MCF 10A (cell line): ENCODE measurements at regions not wholly inside any gene's neighbourhood (a gene's known extent, or its start where the extent isn't known, plus 50 kb on each side); places are given as distances from the start of the nearest gene placed in this dataset.

Experiments
- BruUV-seq: library from RNA; stranded (reverse); fragments of 400-500 nt; replicated peaks from 2 replicates; lab custom pipeline; 2021; lab: Mats Ljungman, UMichigan
- CTCF ChIA-PET: fragments of 300-600 bp; sonication (Branson Sonifier 250); formaldehyde crosslinking; extraction: SDS; loops from one replicate; lab custom pipeline; 2021; ENCODE audit warnings: antibody characterized with exemption, inconsistent platforms; lab: Yijun Ruan, JAX
- POLR2A ChIA-PET: fragments of 300-600, 350-650 bp; sonication (Branson Sonifier 250); formaldehyde crosslinking; extraction: SDS; loops from one replicate; lab custom pipeline; 2020; ENCODE audit warnings: antibody characterized with exemption, inconsistent platforms; lab: Yijun Ruan, JAX
- DNase-seq: peaks from one replicate; pipeline ENCODE4 v3.0.0-alpha.2; 2018; ENCODE audit not compliant: unreplicated experiment
- H3K27ac Mint-ChIP-seq: one replicate; pipeline ENCODE4 v1.8.0; 2022; ENCODE audit warnings: mild to moderate bottlenecking, low read depth, mixed read lengths; ENCODE audit not compliant: unreplicated experiment
- H3K27me3 Mint-ChIP-seq: one replicate; pipeline ENCODE4 v1.8.0; 2022; ENCODE audit warnings: mixed read lengths; ENCODE audit not compliant: insufficient read depth, unreplicated experiment
- H3K36me3 Mint-ChIP-seq: one replicate; pipeline ENCODE4 v1.8.0; 2022; ENCODE audit warnings: mild to moderate bottlenecking, moderate library complexity, mixed read lengths; ENCODE audit not compliant: insufficient read depth, unreplicated experiment
- H3K4me1 Mint-ChIP-seq: one replicate; pipeline ENCODE4 v1.8.0; 2022; ENCODE audit warnings: mixed read lengths; ENCODE audit not compliant: insufficient read depth, unreplicated experiment
- H3K4me3 Mint-ChIP-seq: one replicate; pipeline ENCODE4 v1.8.0; 2022; ENCODE audit warnings: mild to moderate bottlenecking, moderate library complexity, mixed read lengths; ENCODE audit not compliant: unreplicated experiment
- H3K9me3 Mint-ChIP-seq: one replicate; pipeline ENCODE4 v1.8.0; 2022; ENCODE audit warnings: mixed read lengths; ENCODE audit not compliant: unreplicated experiment
- intact Hi-C: fragments of 100-400 bp; cut with micrococcal nuclease; formaldehyde crosslinking; loops from 2 replicates; pipeline ENCODE4 v1.14.1; 2022
- TF ChIP-seq, protein P1 (sequence below): fragments of 200-600 bp; IDR thresholded peaks from one replicate; pipeline ENCODE4 v1.8.0; 2022; ENCODE audit warnings: antibody characterized with exemption, mild to moderate bottlenecking; ENCODE audit not compliant: unreplicated experiment

DNA sequence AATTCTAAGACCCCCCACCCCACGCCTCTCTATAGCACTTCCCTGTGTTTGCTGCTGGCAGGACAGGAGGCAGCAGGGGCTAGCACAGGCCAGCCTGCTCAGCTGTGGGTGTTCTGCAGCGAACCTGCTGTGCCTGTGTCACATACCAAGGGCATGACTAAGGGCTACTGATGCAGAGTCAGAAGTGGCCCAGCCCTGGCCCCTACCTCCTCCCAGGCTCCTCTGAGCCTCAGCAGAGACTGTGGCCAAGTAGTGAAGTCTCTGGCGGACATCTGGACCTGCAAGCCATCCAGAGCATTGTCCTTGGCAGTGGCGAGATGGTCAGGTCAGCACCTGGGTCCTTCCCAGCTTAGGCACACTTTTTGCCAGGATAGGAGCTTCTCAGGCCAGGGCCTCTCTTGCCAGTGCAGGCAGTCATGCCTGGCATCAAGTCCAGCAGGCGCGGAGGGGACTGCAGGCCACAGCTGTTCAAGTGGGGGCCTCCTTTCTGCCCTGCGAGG is 116.3 kb upstream of the RET start:
- TF ChIP-seq, protein P1, sequence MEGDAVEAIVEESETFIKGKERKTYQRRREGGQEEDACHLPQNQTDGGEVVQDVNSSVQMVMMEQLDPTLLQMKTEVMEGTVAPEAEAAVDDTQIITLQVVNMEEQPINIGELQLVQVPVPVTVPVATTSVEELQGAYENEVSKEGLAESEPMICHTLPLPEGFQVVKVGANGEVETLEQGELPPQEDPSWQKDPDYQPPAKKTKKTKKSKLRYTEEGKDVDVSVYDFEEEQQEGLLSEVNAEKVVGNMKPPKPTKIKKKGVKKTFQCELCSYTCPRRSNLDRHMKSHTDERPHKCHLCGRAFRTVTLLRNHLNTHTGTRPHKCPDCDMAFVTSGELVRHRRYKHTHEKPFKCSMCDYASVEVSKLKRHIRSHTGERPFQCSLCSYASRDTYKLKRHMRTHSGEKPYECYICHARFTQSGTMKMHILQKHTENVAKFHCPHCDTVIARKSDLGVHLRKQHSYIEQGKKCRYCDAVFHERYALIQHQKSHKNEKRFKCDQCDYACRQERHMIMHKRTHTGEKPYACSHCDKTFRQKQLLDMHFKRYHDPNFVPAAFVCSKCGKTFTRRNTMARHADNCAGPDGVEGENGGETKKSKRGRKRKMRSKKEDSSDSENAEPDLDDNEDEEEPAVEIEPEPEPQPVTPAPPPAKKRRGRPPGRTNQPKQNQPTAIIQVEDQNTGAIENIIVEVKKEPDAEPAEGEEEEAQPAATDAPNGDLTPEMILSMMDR: no peak
- peaks cover 14% of the 10 kb centered on the region for H3K9me3 Mint-ChIP-seq
- H3K27ac Mint-ChIP-seq: no peak overlapping the region
- H3K36me3 Mint-ChIP-seq: no peaks in the 10 kb centered on the region
- BruUV-seq: no TSS peak
- H3K4me3 Mint-ChIP-seq: no peak overlapping the region
- ChIA-PET POLR2A (no interaction called here), CTCF (no interaction called here)
- no peaks in the 10 kb centered on the region for H3K27me3 Mint-ChIP-seq
- DNase-seq: peak; percentile 13
- intact Hi-C loops: no loop called here
- H3K4me1 Mint-ChIP-seq: no peaks in the 10 kb centered on the region

DNA sequence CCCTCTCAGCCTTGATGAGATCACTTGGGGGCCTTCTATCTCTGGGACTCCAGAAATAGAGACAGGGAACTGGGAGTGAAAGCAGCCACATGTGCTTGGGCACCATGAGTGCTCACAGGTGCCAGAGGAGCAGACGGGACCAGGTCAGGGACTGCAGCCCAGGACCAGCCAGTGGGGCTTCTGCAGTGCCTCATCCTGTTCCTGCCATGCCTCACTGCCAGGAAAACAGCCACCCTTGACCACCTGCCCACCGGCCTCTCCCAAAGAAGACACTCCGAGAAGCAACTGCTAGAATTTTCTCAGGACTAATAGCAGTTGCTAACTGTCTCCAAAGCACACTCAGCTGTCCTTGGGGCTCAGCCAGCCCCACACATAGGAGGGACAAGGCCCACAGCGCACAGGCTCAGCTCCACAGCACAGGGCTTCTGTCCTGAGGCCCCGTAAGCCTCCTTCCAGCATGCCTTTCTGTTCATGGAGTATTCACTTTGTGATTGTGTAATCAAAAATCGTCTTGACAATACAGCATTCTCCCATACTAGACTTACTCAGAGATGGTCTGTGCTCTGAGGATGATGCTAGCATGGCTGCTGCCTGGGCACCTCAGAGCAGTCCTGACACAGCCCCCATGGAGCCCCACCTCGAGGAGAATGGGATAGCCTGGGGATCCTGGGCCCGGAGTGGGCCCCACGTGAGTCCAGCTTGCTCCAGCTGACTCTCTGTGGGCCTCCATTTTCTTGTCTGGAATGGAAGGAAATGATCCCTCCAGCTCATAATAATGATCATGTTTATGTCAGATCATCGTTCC is 115.7 kb upstream of the RET start:
- POLR2A ChIA-PET: no interaction called here
- Mint-ChIP-seq H3K4me3 (no peak overlapping the region), H3K9me3 (peaks cover 14% of the 10 kb centered on the region), H3K4me1 (no peaks in the 10 kb centered on the region), H3K27me3 (no peaks in the 10 kb centered on the region), H3K36me3 (no peaks in the 10 kb centered on the region), H3K27ac (no peak overlapping the region)
- BruUV-seq: no TSS peak
- CTCF ChIA-PET: no interaction called here
- intact Hi-C loops: no loop called here
- DNase-seq: no peak
- TF ChIP-seq, protein P1: no peak

DNA sequence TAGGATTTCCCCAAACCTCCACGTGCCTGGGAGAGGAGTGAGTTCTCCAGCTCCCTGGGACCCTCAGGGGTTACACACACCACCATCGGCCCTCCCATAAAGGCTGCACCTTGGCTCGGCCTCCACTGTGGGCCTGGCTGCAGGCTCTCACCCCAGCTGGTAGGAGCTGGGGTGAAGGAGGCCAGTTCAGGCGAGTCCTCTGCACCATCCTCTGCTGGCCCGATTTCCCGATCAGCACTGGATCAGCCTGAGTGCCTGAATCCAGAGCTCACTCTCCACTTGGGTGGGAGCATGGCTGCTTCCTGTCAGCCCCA is 115.1 kb upstream of the RET start:
- intact Hi-C loops: no loop called here
- no peak overlapping the region for H3K27ac Mint-ChIP-seq
- ChIA-PET POLR2A (no interaction called here), CTCF (no interaction called here)
- no peaks in the 10 kb centered on the region for H3K36me3 Mint-ChIP-seq
- TF ChIP-seq, protein P1: no peak
- no TSS peak for BruUV-seq
- no peak overlapping the region for H3K4me3 Mint-ChIP-seq
- peaks cover 13% of the 10 kb centered on the region for H3K9me3 Mint-ChIP-seq
- no peaks in the 10 kb centered on the region for H3K4me1 Mint-ChIP-seq
- DNase-seq: no peak
- no peaks in the 10 kb centered on the region for H3K27me3 Mint-ChIP-seq

DNA sequence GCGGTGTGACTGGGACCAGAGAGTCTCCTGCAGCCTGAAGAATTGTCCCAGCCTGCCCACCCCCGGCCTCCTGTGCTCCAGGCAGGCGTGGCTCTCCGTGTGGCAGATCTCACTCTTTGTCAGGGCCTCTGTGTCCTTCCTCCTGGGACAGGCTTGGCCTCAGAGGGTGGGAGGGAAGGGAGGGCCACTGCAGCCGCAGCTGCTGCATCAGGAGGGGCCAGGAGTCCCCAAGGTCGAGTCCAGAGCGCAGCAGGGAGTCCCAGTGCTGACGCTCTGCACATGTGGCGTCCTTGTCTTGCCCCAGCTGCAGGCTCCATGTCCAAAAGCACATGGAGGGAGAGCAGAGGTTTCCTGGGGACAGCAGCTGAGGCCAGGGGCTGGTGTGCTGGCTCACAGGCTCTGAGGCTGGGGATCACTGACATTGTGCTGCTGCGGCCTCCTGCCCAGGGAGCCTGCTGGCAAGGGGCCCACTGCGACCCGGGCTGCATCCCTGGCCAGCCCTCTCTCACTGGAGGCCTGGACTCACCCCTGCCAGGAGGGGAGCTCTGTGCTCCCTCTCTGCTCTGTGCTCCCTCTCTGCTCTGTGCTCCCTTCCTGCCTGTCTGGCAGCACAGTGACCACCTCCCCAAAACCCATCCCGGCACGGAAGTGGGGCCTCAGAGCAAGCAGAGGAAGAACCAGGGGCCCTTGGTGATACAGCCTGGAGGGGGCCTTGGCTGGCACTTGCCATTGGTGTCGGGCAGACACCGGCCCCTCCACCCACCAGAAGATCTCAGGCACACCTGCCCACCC is 114.6 kb upstream of the RET start:
- H3K9me3 Mint-ChIP-seq: peaks cover 8% of the 10 kb centered on the region
- POLR2A ChIA-PET: no interaction called here
- no peaks in the 10 kb centered on the region for H3K27me3 Mint-ChIP-seq

More for the DNA sequence above, 114.6 kb upstream of the RET start:
- CTCF ChIA-PET: no interaction called here
- DNase-seq: no peak
- Mint-ChIP-seq H3K36me3 (no peaks in the 10 kb centered on the region), H3K4me1 (no peaks in the 10 kb centered on the region), H3K27ac (no peak overlapping the region), H3K4me3 (no peak overlapping the region)
- BruUV-seq: no TSS peak
- intact Hi-C loops: no loop called here
- TF ChIP-seq, protein P1: no peak
